ENCODE measurements at regions not wholly inside any gene's neighbourhood (a gene's known extent, or its start where the extent isn't known, plus 50 kb on each side); places are given as distances from the start of the nearest gene placed in this dataset.

DNA sequence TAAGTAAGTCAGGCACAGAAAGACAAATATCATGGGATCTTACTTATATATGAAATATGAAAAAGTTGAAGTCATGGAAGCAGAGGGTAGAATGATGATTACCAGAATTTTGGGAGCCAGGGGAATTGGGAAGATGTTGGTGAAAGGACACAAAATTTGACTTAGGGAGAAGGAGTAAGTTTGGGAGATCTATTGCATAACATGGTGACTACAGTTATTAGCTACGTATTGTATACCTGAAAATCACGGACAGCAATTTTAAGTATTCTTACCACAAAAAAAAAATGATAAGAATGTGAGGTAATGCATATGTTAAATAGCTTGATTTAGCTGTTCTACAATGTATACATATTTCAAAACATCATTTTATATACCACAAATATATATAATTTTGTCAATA lies 94.2 kb upstream of the COL5A2 start:
- Histone ChIP-seq H3K9me3 (replicated peaks; ENCODE audit: low read length) (no peaks in the 10 kb centered on the region), H3K27me3 (ENCODE audit: control insufficient read depth, insufficient read depth, low read length) (no peaks in the 10 kb centered on the region), H3K4me3 (ENCODE audit: low read length) (no peak overlapping the region), H3K4me1 (ENCODE audit: control insufficient read depth, insufficient read depth, low read length) (peaks cover 23% of the 10 kb centered on the region), H3K4me2 (ENCODE audit: low read length) (no peak overlapping the region), H3K36me3 (ENCODE audit: insufficient read depth, low read length) (no peaks in the 10 kb centered on the region), H3K9ac (ENCODE audit: low read depth, low read length) (no peak overlapping the region)

DNA sequence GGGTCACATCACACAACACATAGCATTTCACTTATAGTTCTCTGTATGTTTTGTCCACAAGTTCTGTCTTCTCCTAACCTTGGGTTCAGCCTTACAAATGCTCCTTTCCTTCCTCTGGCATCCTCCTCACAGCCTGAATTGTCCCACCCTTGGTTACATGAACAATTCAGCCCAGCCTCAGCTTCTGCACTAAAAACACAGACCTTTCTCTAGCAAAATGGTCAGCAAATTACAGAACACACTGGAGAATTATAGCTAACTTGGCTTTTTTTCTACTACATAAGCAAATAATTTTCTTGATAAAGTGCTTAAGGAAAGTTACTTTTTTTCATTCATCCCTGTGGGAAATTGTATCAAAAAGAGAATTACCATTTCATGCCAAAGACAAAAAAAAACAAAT lies 94.8 kb upstream of the COL5A2 start:
- peaks cover 18% of the 10 kb centered on the region for H3K4me1 ChIP-seq (ENCODE audit: control insufficient read depth, insufficient read depth, low read length)
- H3K4me2 ChIP-seq (ENCODE audit: low read length) = no peak overlapping the region
- H3K9ac ChIP-seq (ENCODE audit: low read depth, low read length) = no peak overlapping the region
- H3K27me3 ChIP-seq (ENCODE audit: control insufficient read depth, insufficient read depth, low read length) = no peaks in the 10 kb centered on the region
- H3K9me3 ChIP-seq (replicated peaks; ENCODE audit: low read length) = no peaks in the 10 kb centered on the region
- no peak overlapping the region for H3K4me3 ChIP-seq (ENCODE audit: low read length)
- H3K36me3 ChIP-seq (ENCODE audit: insufficient read depth, low read length) = no peaks in the 10 kb centered on the region

DNA sequence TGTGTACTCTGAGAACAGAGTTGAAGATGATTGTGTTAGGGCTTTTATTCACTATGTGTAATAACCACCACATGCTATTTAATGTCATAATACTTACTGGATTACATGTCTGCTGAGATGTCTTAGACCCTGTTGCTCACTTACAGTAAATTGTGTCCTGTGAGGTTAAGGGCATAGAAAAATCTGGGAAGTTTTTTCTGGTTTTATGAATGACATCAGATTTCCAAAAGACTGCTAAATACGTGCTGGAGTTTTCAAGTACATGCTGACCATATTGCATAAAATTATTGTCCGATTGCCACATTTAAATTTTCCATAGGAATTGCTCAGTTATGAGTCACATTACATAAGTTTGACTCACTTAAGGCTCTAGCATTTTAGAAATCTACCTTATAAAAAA lies 96.7 kb upstream of the COL5A2 start:
- Histone ChIP-seq H3K4me3 (ENCODE audit: low read length) (no peak overlapping the region), H3K9ac (ENCODE audit: low read depth, low read length) (peak overlapping the region; percentile 62), H3K4me2 (ENCODE audit: low read length) (peak overlapping the region; percentile 49), H3K4me1 (ENCODE audit: control insufficient read depth, insufficient read depth, low read length) (peaks cover 18% of the 10 kb centered on the region), H3K36me3 (ENCODE audit: insufficient read depth, low read length) (no peaks in the 10 kb centered on the region), H3K27me3 (ENCODE audit: control insufficient read depth, insufficient read depth, low read length) (no peaks in the 10 kb centered on the region), H3K9me3 (replicated peaks; ENCODE audit: low read length) (no peaks in the 10 kb centered on the region)

DNA sequence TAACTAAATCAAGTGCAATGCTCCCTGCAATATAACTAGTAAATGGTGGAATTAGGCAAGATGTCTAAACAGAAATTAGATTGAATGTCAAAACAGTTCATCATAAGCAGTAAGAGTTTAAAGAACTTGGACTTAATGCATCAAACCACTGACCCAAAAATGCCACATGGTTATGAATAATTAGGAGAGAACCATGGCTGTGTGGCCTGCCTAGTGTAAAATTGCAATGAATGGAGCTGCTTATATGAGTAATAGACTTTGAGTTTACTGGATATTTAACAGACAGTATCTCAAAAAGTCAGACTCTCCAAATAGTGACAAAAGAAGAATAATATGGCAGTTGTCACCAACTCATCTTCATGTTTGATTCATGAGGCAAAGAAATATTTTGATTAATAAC lies 101.6 kb upstream of the COL5A2 start:
- no peak overlapping the region for H3K9ac ChIP-seq (ENCODE audit: low read depth, low read length)
- no peaks in the 10 kb centered on the region for H3K36me3 ChIP-seq (ENCODE audit: insufficient read depth, low read length)
- no peak overlapping the region for H3K4me2 ChIP-seq (ENCODE audit: low read length)
- peaks cover 26% of the 10 kb centered on the region for H3K4me1 ChIP-seq (ENCODE audit: control insufficient read depth, insufficient read depth, low read length)
- no peaks in the 10 kb centered on the region for H3K9me3 ChIP-seq (replicated peaks; ENCODE audit: low read length)
- H3K27me3 ChIP-seq (ENCODE audit: control insufficient read depth, insufficient read depth, low read length) = no peaks in the 10 kb centered on the region
- no peak overlapping the region for H3K4me3 ChIP-seq (ENCODE audit: low read length)

DNA sequence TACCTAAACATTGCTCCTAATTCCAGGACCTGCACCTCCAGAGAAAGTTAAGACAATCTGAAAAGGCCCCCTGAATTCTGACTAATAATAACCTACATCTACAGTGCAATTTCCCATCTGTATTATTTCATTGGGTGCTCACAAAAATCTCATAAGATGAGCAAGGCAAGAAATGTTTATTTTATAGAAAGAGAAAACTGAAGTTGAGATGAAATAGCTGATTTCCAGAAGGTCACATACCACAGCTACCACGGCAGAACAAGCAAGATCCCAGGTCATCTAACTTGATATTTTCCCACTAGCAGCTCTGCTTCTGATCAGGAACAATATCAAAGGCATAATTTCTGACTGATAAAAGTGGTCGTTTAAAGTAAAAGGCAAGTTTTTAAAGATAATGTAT lies 105.8 kb upstream of the COL5A2 start:
- Histone ChIP-seq H3K36me3 (ENCODE audit: insufficient read depth, low read length) (no peaks in the 10 kb centered on the region), H3K9me3 (replicated peaks; ENCODE audit: low read length) (no peaks in the 10 kb centered on the region), H3K27me3 (ENCODE audit: control insufficient read depth, insufficient read depth, low read length) (no peaks in the 10 kb centered on the region), H3K4me3 (ENCODE audit: low read length) (no peak overlapping the region), H3K9ac (ENCODE audit: low read depth, low read length) (peak overlapping the region; percentile 69), H3K4me2 (ENCODE audit: low read length) (peak overlapping the region; percentile 65), H3K4me1 (ENCODE audit: control insufficient read depth, insufficient read depth, low read length) (peaks cover 44% of the 10 kb centered on the region)

DNA sequence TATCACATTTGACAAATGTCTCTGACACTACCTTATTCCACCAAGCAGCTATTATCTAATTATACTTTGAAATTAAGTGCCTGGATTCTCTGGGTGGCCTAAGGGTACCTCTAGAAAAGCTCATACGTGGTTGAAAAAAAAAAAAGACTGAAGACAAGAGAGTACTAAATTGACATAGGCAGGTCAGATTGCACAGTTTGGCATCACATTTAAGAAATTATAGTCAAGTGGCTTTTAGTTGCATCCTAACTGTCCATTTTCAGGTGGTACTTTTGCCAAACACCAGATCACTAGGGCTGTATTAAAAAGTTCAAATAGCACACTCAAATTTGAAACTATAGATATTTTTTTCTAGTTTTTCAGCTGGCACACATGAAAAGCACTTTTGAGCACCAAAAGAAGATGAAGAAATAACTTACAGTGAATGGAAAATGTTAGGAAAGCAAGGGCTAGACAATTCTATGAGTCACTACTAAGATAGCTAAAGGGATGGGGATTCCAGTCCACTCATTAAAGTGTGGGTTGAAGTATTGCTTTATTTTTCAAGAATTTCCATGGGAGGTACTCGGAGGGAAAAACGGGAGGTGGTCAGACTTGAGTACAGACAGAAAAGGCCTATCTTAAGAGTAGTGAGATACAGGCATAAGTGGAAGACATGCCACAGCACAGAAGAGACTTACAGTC lies 106.5 kb upstream of the COL5A2 start:
- Histone ChIP-seq H3K27me3 (ENCODE audit: control insufficient read depth, insufficient read depth, low read length) (no peaks in the 10 kb centered on the region), H3K4me1 (ENCODE audit: control insufficient read depth, insufficient read depth, low read length) (peaks cover 44% of the 10 kb centered on the region), H3K9ac (ENCODE audit: low read depth, low read length) (peak overlapping the region; percentile 73), H3K9me3 (replicated peaks; ENCODE audit: low read length) (no peaks in the 10 kb centered on the region), H3K36me3 (ENCODE audit: insufficient read depth, low read length) (no peaks in the 10 kb centered on the region), H3K4me3 (ENCODE audit: low read length) (no peak overlapping the region), H3K4me2 (ENCODE audit: low read length) (peak overlapping the region; percentile 65)

DNA sequence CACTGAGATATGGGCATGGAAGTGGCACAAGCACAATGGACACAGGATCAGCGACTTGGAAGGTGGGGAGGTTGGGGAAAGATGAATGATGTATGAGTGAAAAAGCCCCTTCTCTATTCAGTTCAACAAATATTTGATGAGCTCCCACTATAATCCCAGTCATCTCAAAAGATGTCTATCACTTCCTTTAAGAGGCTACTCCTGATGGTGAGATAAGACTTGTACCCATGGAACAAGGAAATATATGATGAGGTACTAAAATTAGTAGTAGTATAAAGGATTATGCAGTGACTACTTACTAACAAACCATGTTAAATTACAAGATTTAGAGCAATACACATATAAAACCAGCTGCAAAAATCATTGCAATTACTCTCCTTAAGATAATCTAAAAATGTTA lies 107.8 kb upstream of the COL5A2 start:
- H3K9ac ChIP-seq (ENCODE audit: low read depth, low read length) = peak overlapping the region; percentile 73
- no peaks in the 10 kb centered on the region for H3K27me3 ChIP-seq (ENCODE audit: control insufficient read depth, insufficient read depth, low read length)
- no peak overlapping the region for H3K4me2 ChIP-seq (ENCODE audit: low read length)
- no peaks in the 10 kb centered on the region for H3K9me3 ChIP-seq (replicated peaks; ENCODE audit: low read length)
- no peak overlapping the region for H3K4me3 ChIP-seq (ENCODE audit: low read length)
- peaks cover 44% of the 10 kb centered on the region for H3K4me1 ChIP-seq (ENCODE audit: control insufficient read depth, insufficient read depth, low read length)
- no peaks in the 10 kb centered on the region for H3K36me3 ChIP-seq (ENCODE audit: insufficient read depth, low read length)

DNA sequence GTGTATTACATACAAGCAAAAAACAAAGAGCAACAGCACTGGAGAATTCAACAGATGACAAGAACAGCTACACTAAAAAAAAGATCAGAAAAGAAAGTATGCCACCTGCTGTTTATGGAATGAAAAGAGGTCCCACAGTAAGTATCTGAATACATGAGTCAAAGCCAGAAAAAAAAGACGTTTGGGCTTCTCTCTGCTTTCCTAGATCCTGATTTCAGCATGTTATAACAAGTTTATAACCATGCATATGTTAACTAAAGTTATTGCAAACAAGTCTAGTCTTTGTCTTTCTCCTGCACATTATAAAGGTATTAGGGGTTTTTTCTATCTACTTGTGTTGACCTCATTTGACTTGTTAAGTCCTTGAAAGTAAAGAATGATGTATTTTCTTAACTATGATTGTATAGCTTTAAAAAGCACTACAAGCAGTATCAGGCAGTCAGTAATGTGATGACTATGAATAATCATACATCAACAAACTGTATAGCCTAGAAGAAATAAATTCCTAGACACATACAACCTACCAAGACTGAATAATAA lies 108.5 kb upstream of the COL5A2 start:
- H3K4me1 ChIP-seq (ENCODE audit: control insufficient read depth, insufficient read depth, low read length) = peaks cover 44% of the 10 kb centered on the region
- no peaks in the 10 kb centered on the region for H3K27me3 ChIP-seq (ENCODE audit: control insufficient read depth, insufficient read depth, low read length)
- no peak overlapping the region for H3K4me3 ChIP-seq (ENCODE audit: low read length)
- no peaks in the 10 kb centered on the region for H3K9me3 ChIP-seq (replicated peaks; ENCODE audit: low read length)
- H3K36me3 ChIP-seq (ENCODE audit: insufficient read depth, low read length) = no peaks in the 10 kb centered on the region
- H3K9ac ChIP-seq (ENCODE audit: low read depth, low read length) = peak overlapping the region; percentile 73
- H3K4me2 ChIP-seq (ENCODE audit: low read length) = peak overlapping the region; percentile 69

DNA sequence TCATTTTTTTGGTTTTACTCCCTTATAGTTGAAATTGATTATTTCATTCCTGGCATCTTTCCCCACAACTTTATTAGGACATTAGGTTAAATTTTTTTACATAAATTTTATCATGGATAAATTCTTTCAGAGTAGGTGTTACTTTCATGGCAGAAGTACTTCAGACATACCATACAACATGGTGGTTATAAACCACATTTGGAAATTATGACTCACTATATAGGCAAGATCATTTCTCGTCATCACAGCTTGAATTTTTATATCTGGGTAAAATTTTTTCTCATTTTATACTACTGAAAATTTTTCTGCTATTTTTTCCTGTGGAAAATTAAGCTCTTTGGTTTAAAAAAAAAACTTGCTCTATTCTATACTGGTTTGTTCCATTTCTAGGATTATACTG lies 111.9 kb upstream of the COL5A2 start:
- Histone ChIP-seq H3K9me3 (replicated peaks; ENCODE audit: low read length) (no peaks in the 10 kb centered on the region), H3K36me3 (ENCODE audit: insufficient read depth, low read length) (no peaks in the 10 kb centered on the region), H3K4me2 (ENCODE audit: low read length) (no peak overlapping the region), H3K9ac (ENCODE audit: low read depth, low read length) (no peak overlapping the region), H3K27me3 (ENCODE audit: control insufficient read depth, insufficient read depth, low read length) (no peaks in the 10 kb centered on the region), H3K4me1 (ENCODE audit: control insufficient read depth, insufficient read depth, low read length) (peaks cover 27% of the 10 kb centered on the region), H3K4me3 (ENCODE audit: low read length) (no peak overlapping the region)

DNA sequence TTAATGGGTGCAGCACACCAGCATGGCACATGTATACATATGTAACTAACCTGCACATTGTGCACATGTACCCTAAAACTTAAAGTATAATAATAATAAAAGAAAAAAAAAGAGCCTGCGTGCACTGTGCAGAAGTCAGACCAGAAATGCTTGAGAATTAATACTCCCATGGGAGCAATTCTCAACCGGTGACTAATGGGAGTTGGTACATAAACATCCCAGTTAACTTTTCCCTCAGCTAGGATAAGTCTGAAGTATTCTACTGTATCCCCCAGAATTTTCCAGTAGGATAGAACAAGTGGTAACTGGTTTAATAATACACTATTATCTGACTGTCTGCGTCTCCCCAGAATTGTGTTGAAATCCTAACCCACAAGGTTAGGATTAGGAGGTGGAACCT lies 113.6 kb upstream of the COL5A2 start:
- no peak overlapping the region for H3K9ac ChIP-seq (ENCODE audit: low read depth, low read length)
- no peaks in the 10 kb centered on the region for H3K9me3 ChIP-seq (replicated peaks; ENCODE audit: low read length)
- H3K4me1 ChIP-seq (ENCODE audit: control insufficient read depth, insufficient read depth, low read length) = peaks cover 24% of the 10 kb centered on the region
- no peaks in the 10 kb centered on the region for H3K36me3 ChIP-seq (ENCODE audit: insufficient read depth, low read length)
- no peaks in the 10 kb centered on the region for H3K27me3 ChIP-seq (ENCODE audit: control insufficient read depth, insufficient read depth, low read length)
- no peak overlapping the region for H3K4me2 ChIP-seq (ENCODE audit: low read length)
- H3K4me3 ChIP-seq (ENCODE audit: low read length) = no peak overlapping the region

DNA sequence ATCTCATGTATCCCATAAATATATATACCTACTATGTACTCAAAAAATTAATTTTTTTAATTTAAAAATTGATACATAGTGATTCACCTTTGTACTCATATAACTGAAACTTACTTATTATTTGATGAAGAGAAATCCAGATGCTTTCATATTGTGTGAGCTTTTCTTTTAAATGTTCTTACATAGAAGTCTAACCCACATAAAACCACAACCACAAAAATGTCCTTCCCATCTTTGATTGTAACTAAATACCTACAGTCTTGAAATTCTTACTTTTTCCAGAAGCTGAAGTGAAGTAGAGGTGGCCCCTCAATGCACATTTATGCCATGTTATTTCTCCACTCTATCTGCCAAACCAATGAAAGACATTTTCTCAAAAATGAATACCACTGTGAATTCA lies 117.9 kb upstream of the COL5A2 start:
- H3K27me3 ChIP-seq (ENCODE audit: control insufficient read depth, insufficient read depth, low read length) = no peaks in the 10 kb centered on the region
- H3K36me3 ChIP-seq (ENCODE audit: insufficient read depth, low read length) = no peaks in the 10 kb centered on the region
- no peak overlapping the region for H3K9ac ChIP-seq (ENCODE audit: low read depth, low read length)
- peak overlapping the region; percentile 47 for H3K4me2 ChIP-seq (ENCODE audit: low read length)
- peaks cover 24% of the 10 kb centered on the region for H3K4me1 ChIP-seq (ENCODE audit: control insufficient read depth, insufficient read depth, low read length)
- H3K9me3 ChIP-seq (replicated peaks; ENCODE audit: low read length) = no peaks in the 10 kb centered on the region
- H3K4me3 ChIP-seq (ENCODE audit: low read length) = no peak overlapping the region

DNA sequence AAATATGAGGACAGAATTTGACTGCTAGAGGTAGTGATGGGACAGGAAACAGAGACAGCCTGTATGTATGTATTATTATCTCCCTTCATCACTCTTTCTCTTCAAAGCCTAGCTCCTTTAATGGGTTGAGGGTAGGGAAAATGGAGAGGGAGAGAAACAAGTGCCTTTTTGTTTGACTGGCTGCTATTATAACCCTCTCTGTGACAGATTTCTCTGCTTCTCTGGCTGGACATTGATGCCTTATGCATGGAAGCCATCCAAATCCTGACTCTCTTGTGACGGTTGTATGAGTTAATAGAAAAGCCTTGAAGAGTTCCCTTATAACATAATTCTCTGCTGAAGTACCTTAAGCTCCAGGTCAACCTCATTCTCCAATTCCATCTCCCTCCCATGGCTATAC lies 118.5 kb upstream of the COL5A2 start:
- Histone ChIP-seq H3K9me3 (replicated peaks; ENCODE audit: low read length) (no peaks in the 10 kb centered on the region), H3K4me1 (ENCODE audit: control insufficient read depth, insufficient read depth, low read length) (peaks cover 24% of the 10 kb centered on the region), H3K4me3 (ENCODE audit: low read length) (no peak overlapping the region), H3K4me2 (ENCODE audit: low read length) (peak overlapping the region; percentile 47), H3K9ac (ENCODE audit: low read depth, low read length) (no peak overlapping the region), H3K36me3 (ENCODE audit: insufficient read depth, low read length) (no peaks in the 10 kb centered on the region), H3K27me3 (ENCODE audit: control insufficient read depth, insufficient read depth, low read length) (no peaks in the 10 kb centered on the region)

Data from skeletal muscle satellite cell (primary cell).